ENCODE measurements at regions not wholly inside any gene's neighbourhood (a gene's known extent, or its start where the extent isn't known, plus 50 kb on each side); places are given as distances from the start of the nearest gene placed in this dataset.

DNA sequence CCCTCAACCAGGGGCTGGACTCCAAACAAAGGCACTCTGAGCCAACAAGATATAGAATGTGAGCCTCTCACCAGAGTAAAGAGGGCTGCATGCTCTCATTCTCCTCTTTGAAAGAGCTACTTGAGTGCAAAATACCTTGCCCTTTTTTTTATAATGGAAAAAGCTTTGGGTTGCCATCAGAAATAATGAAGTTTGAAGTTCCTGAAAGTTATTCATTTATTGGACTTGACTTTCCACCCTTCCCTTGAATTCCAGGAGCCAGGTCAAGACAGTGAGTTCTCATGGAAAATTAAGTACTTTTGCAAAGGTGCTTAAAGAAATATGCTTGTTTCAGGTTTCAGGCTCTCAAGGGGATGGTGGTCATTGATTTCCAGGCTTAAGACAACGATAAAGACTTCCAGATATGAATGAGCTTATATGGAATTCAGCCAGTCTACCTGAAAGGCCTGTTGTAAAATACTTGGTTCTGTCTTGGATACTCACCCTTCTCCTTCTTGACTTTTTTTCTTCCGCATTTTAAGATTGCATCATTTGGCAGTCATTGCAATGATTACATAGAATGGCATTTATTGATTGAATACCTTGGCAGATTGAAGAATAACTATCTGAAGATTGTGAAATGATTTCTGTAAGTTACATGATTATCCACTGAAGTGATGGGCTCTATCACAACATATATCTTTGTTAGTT is 696.4 kb downstream of the INHBA start:
- DNase-seq (ENCODE audit: insufficient read length, low spot score): no peak
- no peak for FAIRE-seq
- TF ChIP-seq POLR2A (IDR thresholded peaks at IDR 0.05; ENCODE audit: low read depth, low read length): no peak

- FAIRE-seq: no peak
- DNase-seq (ENCODE audit: insufficient read length, low spot score): peak; percentile 21
- no peak for TF ChIP-seq POLR2A (IDR thresholded peaks at IDR 0.05; ENCODE audit: low read depth, low read length)
Measured at GRCh38 chr7:41005374-41005901, 697.5 kb downstream of the INHBA start.

- FAIRE-seq (no peak), DNase-seq (ENCODE audit: insufficient read length, low spot score) (no peak)
- no peak for TF ChIP-seq POLR2A (IDR thresholded peaks at IDR 0.05; ENCODE audit: low read depth, low read length)
Measured at GRCh38 chr7:41003977-41004376, 698.9 kb downstream of the INHBA start.

DNA sequence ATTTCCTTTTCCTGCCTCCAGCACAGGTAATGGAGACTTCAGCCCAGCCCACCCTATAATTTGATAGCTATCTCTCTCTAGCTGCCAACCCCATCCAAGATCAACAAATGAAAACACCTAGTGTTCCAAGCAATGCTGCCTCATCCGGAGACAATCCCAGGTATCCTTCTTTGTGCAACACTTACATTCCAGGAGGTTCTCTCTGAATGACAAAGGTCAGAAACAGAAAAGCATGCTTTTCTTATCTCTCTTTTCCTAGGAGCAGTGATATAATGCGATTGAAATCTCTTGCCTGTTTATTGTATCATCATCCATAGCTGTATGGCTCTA is 699.3 kb downstream of the INHBA start:
- TF ChIP-seq POLR2A (IDR thresholded peaks at IDR 0.05; ENCODE audit: low read depth, low read length): no peak
- FAIRE-seq: no peak
- DNase-seq (ENCODE audit: insufficient read length, low spot score): no peak

- DNase-seq (ENCODE audit: insufficient read length, low spot score): peak; percentile 19
- peak; percentile 20 for FAIRE-seq
- no peak for TF ChIP-seq POLR2A (IDR thresholded peaks at IDR 0.05; ENCODE audit: low read depth, low read length)
Measured at GRCh38 chr7:41002741-41003610, 699.9 kb downstream of the INHBA start.

- FAIRE-seq: no peak
- TF ChIP-seq POLR2A (IDR thresholded peaks at IDR 0.05; ENCODE audit: low read depth, low read length): no peak
Measured at GRCh38 chr7:41000042-41000441, 702.8 kb downstream of the INHBA start.

DNA sequence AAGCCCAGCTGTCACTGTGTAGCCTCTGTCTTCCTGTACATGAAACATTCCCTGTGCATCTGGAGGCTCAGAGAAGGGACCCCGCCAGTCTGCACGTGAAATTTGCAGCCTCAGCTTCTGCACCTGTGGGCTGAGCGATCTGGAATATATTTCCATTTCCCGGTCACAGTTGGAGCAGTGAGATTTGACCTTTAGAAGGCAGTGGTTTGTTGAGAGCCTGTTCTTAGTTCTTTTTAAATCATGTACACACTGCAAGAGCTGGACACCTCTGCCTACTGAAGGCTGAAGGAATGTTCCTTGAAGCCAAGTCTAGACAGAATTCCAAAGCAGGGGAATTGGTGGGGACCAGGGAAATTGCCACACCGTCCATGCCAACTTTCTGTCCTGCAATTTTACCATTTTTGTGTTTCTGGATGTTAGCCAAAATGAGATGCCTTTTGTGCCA is 706.6 kb downstream of the INHBA start:
- TF ChIP-seq POLR2A (IDR thresholded peaks at IDR 0.05; ENCODE audit: low read depth, low read length): no peak
- FAIRE-seq (no peak), DNase-seq (ENCODE audit: insufficient read length, low spot score) (no peak)

More at GRCh38 chr7:41000042-41000441, 702.8 kb downstream of the INHBA start:
- no peak for DNase-seq (ENCODE audit: insufficient read length, low spot score)

DNA sequence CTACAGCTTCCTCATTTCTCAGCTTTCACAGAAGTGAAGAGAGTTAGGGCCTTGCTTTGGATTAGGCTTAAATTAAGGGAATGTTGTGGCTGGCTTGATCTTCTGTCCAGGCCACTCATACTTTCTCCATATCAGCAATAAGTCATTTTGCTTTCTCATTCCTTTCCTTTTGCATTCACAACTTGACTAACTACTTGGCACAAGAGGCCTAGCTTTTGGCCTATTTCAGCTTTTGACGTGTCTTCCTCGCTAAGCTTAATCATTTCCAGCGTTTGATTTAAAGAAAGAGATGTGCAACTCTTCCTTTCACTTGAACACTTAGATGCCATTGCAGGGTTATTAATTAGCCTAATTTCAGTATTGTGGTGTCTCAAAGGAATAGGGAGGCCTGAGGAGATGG is 712.0 kb downstream of the INHBA start:
- DNase-seq (ENCODE audit: insufficient read length, low spot score) (no peak), FAIRE-seq (no peak)
- TF ChIP-seq POLR2A (IDR thresholded peaks at IDR 0.05; ENCODE audit: low read depth, low read length): no peak

DNA sequence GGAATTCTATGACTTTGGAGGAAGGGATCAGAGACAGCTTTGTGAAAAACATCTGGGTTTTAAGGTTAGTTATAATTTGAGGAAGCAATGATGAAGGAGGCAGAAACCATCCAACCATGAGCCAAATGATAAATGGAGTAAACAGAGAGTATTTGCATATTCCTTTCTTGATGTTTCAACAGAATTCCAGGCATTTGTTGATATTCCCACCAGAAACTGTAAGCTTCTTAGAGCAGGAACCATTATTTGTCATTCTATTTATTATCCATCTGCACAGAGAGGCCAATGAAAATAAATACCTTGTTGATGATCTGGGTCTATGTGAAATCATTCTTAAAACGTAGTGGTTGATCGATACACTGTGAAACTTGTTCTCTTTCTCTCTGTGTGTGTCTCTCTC is 715.3 kb downstream of the INHBA start:
- TF ChIP-seq POLR2A (IDR thresholded peaks at IDR 0.05; ENCODE audit: low read depth, low read length): no peak
- FAIRE-seq (no peak), DNase-seq (ENCODE audit: insufficient read length, low spot score) (no peak)

- DNase-seq (ENCODE audit: insufficient read length, low spot score) (peak; percentile 16), FAIRE-seq (peak; percentile 75)
- TF ChIP-seq POLR2A (IDR thresholded peaks at IDR 0.05; ENCODE audit: low read depth, low read length): no peak
Measured at GRCh38 chr7:40986351-40986873, 716.5 kb downstream of the INHBA start.

GRCh38 chr7:40983111-40983510 is 719.8 kb downstream of the INHBA start:
- DNase-seq (ENCODE audit: insufficient read length, low spot score): no peak
- TF ChIP-seq POLR2A (IDR thresholded peaks at IDR 0.05; ENCODE audit: low read depth, low read length): no peak
- no peak for FAIRE-seq

DNA sequence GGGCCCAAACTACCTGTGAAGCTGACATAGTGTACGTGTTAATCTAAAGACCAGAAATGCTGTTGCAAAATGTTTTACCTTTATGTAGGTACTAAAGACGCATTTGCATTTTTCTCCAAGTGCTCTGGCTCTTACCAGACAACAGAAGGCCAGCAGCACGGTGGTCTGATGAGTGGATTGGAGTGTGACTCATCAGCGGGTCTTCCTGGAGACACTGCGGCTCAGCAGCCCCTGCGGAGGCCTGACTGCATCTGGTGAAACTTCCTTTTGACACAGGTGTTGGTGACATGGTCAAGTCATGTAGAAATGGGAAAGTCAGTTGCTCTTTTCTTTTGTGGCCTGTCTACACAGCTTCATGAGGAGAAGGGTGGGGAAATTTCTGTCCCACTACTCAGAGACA is 723.6 kb downstream of the INHBA start:
- FAIRE-seq (no peak), DNase-seq (ENCODE audit: insufficient read length, low spot score) (no peak)
- TF ChIP-seq POLR2A (IDR thresholded peaks at IDR 0.05; ENCODE audit: low read depth, low read length): no peak

DNA sequence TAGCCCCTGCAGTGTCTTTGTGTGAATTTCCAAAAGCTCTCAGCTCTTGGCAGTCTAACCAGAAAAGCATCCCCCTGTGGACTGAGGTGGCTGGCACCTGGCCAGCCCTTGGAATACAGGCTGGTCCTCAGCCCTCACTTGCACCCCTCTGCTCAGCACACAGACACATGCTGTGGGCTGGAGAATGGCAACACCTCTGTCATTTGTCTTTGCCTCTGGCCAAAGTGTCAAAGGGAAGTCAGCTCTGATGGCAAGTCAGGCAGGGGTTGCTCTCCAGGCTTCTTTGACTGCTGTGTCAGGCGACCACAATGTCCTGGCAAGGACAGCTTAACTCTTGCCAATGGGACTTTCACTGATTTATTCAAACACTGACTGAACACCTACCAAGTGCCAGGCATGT is 724.8 kb downstream of the INHBA start:
- no peak for TF ChIP-seq POLR2A (IDR thresholded peaks at IDR 0.05; ENCODE audit: low read depth, low read length)
- DNase-seq (ENCODE audit: insufficient read length, low spot score) (no peak), FAIRE-seq (no peak)

DNA sequence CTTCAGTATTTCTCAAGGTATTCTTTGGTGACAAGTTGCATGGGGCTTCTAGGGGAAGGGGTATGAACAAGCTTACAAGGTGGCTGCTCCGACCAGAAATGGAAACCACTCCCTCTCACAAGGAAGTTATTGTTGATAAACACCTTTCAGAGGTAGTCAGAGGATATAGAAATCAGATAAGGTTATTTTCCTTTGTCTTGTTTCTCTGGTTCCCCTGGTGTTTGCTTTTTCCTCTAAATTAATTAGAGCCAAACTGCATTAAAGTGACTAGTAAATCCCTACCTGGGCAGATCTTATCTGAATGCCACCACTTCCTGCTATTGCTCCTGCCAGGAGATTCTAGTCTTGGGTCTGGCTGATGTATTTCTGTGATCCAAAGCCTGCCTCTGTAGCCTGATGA is 725.4 kb downstream of the INHBA start:
- TF ChIP-seq POLR2A (IDR thresholded peaks at IDR 0.05; ENCODE audit: low read depth, low read length): no peak
- no peak for FAIRE-seq
- DNase-seq (ENCODE audit: insufficient read length, low spot score): no peak

All from H54 (cell line).